ENCODE measurements at regions not wholly inside any gene's neighbourhood (a gene's known extent, or its start where the extent isn't known, plus 50 kb on each side); places are given as distances from the start of the nearest gene placed in this dataset.

- Histone ChIP-seq H3K36me3 (ENCODE audit: low read length) (no peaks in the 10 kb centered on the region), H3K27ac (ENCODE audit: low read depth, low read length) (no peak overlapping the region), H2AFZ (ENCODE audit: low read depth, low read length, severe bottlenecking) (no peak overlapping the region), H3K4me3 (ENCODE audit: insufficient read depth, low read length, poor library complexity, severe bottlenecking) (no peak overlapping the region), H3K27me3 (ENCODE audit: low read length) (no peaks in the 10 kb centered on the region), H3F3A (ENCODE audit: insufficient read depth) (no peaks in the 10 kb centered on the region), H3K9me3 (ENCODE audit: insufficient read depth, low read length) (no peaks in the 10 kb centered on the region), H3K79me2 (ENCODE audit: insufficient read depth, low read length) (no peaks in the 10 kb centered on the region), H3K4me2 (ENCODE audit: low read depth, low read length, poor library complexity, severe bottlenecking) (no peak overlapping the region), H3K9ac (ENCODE audit: low read length) (no peak overlapping the region), H4K20me1 (ENCODE audit: low read depth, low read length) (no peaks in the 10 kb centered on the region), H3K9me2 (replicated peaks; ENCODE audit: insufficient read depth, low read length) (no peaks in the 10 kb centered on the region)
- TF ChIP-seq CTCF (IDR thresholded peaks at IDR 0.05; ENCODE audit: insufficient read depth, low read length, poor library complexity, severe bottlenecking) (no peak), EZH2phosphoT487 (conservative IDR thresholded peaks at IDR 0.05; ENCODE audit: low read length) (no peak)
These were observed 182.8 kb downstream of the HS3ST3A1 start for GRCh38 chr17:13418891-13419290.

DNA sequence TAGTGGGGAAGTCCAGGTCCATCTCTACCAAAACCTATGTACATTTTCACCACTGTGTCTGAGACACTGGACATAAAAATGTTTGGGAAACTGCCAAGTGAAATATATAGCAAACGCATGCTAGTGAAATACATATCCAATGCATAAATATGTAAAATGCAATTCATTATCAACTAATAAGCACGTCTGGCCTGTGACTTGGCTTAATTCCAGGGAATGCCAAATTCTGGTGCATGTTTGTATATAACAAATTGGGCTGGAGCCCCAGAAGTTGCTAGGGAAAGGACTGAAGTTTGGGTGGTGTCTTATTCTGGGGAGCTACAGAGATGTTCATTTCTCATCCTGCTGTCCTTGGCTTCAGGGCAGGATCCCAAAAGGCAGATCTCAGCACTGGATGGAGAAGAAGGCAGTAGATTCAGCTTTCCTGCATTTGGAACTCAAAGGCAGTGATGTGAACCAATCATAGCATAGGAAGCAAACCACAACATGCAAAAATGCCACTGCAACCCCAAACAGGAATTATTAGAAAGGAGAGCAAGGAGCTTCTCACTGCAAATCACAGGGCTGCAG lies 184.3 kb downstream of the HS3ST3A1 start:
- Histone ChIP-seq H4K20me1 (ENCODE audit: low read depth, low read length) (no peaks in the 10 kb centered on the region), H3K9me3 (ENCODE audit: insufficient read depth, low read length) (no peaks in the 10 kb centered on the region), H3K9me2 (replicated peaks; ENCODE audit: insufficient read depth, low read length) (no peaks in the 10 kb centered on the region), H3K36me3 (ENCODE audit: low read length) (no peaks in the 10 kb centered on the region), H3K79me2 (ENCODE audit: insufficient read depth, low read length) (no peaks in the 10 kb centered on the region), H3K9ac (ENCODE audit: low read length) (no peak overlapping the region), H3K4me2 (ENCODE audit: low read depth, low read length, poor library complexity, severe bottlenecking) (no peak overlapping the region), H2AFZ (ENCODE audit: low read depth, low read length, severe bottlenecking) (no peak overlapping the region), H3F3A (ENCODE audit: insufficient read depth) (no peaks in the 10 kb centered on the region), H3K27ac (ENCODE audit: low read depth, low read length) (no peak overlapping the region), H3K27me3 (ENCODE audit: low read length) (no peaks in the 10 kb centered on the region), H3K4me3 (ENCODE audit: insufficient read depth, low read length, poor library complexity, severe bottlenecking) (no peak overlapping the region)
- no peak for TF ChIP-seq CTCF (IDR thresholded peaks at IDR 0.05; ENCODE audit: insufficient read depth, low read length, poor library complexity, severe bottlenecking)
- no peak for TF ChIP-seq EZH2phosphoT487 (conservative IDR thresholded peaks at IDR 0.05; ENCODE audit: low read length)

GRCh38 chr17:13416748-13417363 lies 184.9 kb downstream of the HS3ST3A1 start:
- no peaks in the 10 kb centered on the region for H3F3A ChIP-seq (ENCODE audit: insufficient read depth)
- H3K36me3 ChIP-seq (ENCODE audit: low read length) = no peaks in the 10 kb centered on the region
- no peak overlapping the region for H3K4me2 ChIP-seq (ENCODE audit: low read depth, low read length, poor library complexity, severe bottlenecking)
- H3K27ac ChIP-seq (ENCODE audit: low read depth, low read length) = no peak overlapping the region
- no peaks in the 10 kb centered on the region for H4K20me1 ChIP-seq (ENCODE audit: low read depth, low read length)
- no peak overlapping the region for H2AFZ ChIP-seq (ENCODE audit: low read depth, low read length, severe bottlenecking)
- TF ChIP-seq EZH2phosphoT487 (conservative IDR thresholded peaks at IDR 0.05; ENCODE audit: low read length) = no peak
- TF ChIP-seq CTCF (IDR thresholded peaks at IDR 0.05; ENCODE audit: insufficient read depth, low read length, poor library complexity, severe bottlenecking) = no peak
- no peaks in the 10 kb centered on the region for H3K9me3 ChIP-seq (ENCODE audit: insufficient read depth, low read length)
- no peaks in the 10 kb centered on the region for H3K9me2 ChIP-seq (replicated peaks; ENCODE audit: insufficient read depth, low read length)
- H3K9ac ChIP-seq (ENCODE audit: low read length) = no peak overlapping the region
- no peaks in the 10 kb centered on the region for H3K27me3 ChIP-seq (ENCODE audit: low read length)
- H3K4me3 ChIP-seq (ENCODE audit: insufficient read depth, low read length, poor library complexity, severe bottlenecking) = no peak overlapping the region
- no peaks in the 10 kb centered on the region for H3K79me2 ChIP-seq (ENCODE audit: insufficient read depth, low read length)

Measured in SU-DHL-6 (cell line).